AG10803 (cell line): ENCODE measurements at regions not wholly inside any gene's neighbourhood (a gene's known extent, or its start where the extent isn't known, plus 50 kb on each side); places are given as distances from the start of the nearest gene placed in this dataset.

Source experiments
- DNase-seq: peaks from one replicate; pipeline ENCODE4 v3.0.0; 2010; ENCODE audit warnings: low read depth
- H3K4me3 ChIP-seq: 2 replicates; pipeline ENCODE4 v1.5.1; 2011; ENCODE audit warnings: mild to moderate bottlenecking, low read length, control low read depth
- CTCF ChIP-seq: conservative IDR thresholded peaks from 2 replicates; pipeline ENCODE4 v1.5.1; 2011; ENCODE audit warnings: mild to moderate bottlenecking, low read length, control low read depth, inconsistent platforms

- TF ChIP-seq CTCF, result no peak
- H3K4me3 ChIP-seq, result no peak overlapping the region
- DNase-seq, result no peak
These were observed 836.7 kb downstream of the PLA2G4A start for GRCh38 chr1:187665483-187665882.

- H3K4me3 ChIP-seq, result no peak overlapping the region
- DNase-seq, result peak; percentile 38
- TF ChIP-seq CTCF, result no peak
These were observed 852.1 kb downstream of the PLA2G4A start for GRCh38 chr1:187680823-187681222.

GRCh38 chr1:187682112-187682511, 853.4 kb downstream of the PLA2G4A start:
- no peak for DNase-seq
- no peak for TF ChIP-seq CTCF
- no peak overlapping the region for H3K4me3 ChIP-seq

GRCh38 chr1:187685333-187685732, 856.6 kb downstream of the PLA2G4A start:
- H3K4me3 ChIP-seq, result no peak overlapping the region
- peak; percentile 15 for DNase-seq
- TF ChIP-seq CTCF, result no peak

- peak; percentile 14 for DNase-seq
- TF ChIP-seq CTCF, result no peak
- no peak overlapping the region for H3K4me3 ChIP-seq
These were observed 860.4 kb downstream of the PLA2G4A start for GRCh38 chr1:187689129-187689528.

GRCh38 chr1:187691439-187691838, 862.7 kb downstream of the PLA2G4A start:
- DNase-seq, result peak; percentile 55
- no peak overlapping the region for H3K4me3 ChIP-seq
- TF ChIP-seq CTCF, result no peak

GRCh38 chr1:187692799-187693198, 864.0 kb downstream of the PLA2G4A start:
- no peak for TF ChIP-seq CTCF
- DNase-seq, result no peak
- H3K4me3 ChIP-seq, result no peak overlapping the region
